ENCODE measurements at regions not wholly inside any gene's neighbourhood (a gene's known extent, or its start where the extent isn't known, plus 50 kb on each side); places are given as distances from the start of the nearest gene placed in this dataset.

DNA sequence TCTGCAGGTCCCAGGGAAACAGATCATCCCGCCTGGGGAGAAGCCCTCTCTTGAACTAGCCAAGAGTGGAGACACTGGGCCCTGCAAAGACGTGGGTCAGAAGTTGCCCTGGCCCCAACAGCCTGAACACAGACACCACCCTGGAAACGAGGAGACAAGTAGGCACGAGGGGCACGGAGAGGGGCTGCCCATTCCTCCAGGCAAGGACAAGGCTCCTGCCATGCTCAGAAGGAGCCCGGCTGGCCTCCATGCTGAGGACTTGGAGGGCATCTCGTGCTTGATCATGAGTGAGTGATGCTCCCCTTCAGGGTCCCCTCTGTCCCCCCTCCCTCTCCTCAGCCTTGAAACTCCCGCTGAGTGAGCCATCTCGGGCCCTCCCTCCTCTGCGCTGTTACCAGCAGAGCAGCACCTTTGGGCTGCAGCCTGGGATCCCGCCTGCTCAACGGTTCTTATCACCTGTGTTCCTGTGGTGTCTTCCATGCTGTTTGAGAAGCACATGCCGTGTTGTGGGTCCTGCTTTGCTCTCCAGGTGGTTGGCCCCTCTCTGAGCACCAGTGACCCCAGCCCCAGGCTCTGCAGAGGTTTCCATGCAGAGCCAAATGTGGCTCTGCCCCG lies 544.3 kb downstream of the TCERG1L start:
- Histone ChIP-seq H3K23me2 (ENCODE audit: insufficient read length, low read depth, low read length, poor library complexity, severe bottlenecking) (no peaks in the 10 kb centered on the region), H3K9ac (ENCODE audit: extremely low read depth, insufficient read length, low read length) (no peak overlapping the region), H2BK5ac (ENCODE audit: insufficient read length, low read length) (no peak overlapping the region), H3K18ac (ENCODE audit: insufficient read length, low read depth, low read length) (no peak overlapping the region), H3K4me1 (ENCODE audit: insufficient read depth, low read length) (no peaks in the 10 kb centered on the region), H2AK5ac (ENCODE audit: insufficient read length, low read length) (no peak overlapping the region), H3K4ac (ENCODE audit: low read depth, low read length) (no peak overlapping the region), H4K5ac (ENCODE audit: insufficient read length, low read depth, low read length) (no peak overlapping the region), H3K79me2 (ENCODE audit: insufficient read depth, low read length) (no peaks in the 10 kb centered on the region), H4K20me1 (ENCODE audit: control insufficient read depth, insufficient read depth, insufficient read length) (no peaks in the 10 kb centered on the region), H3T11ph (ENCODE audit: low read length) (no peak overlapping the region), H2AFZ (ENCODE audit: low read length) (no peak overlapping the region), H3K4me2 (ENCODE audit: insufficient read depth, insufficient read length, low read length) (no peak overlapping the region), H3K27ac (ENCODE audit: insufficient read length, low read depth, low read length) (no peak overlapping the region), H2BK120ac (ENCODE audit: low read depth, low read length, poor library complexity, severe bottlenecking) (no peak overlapping the region), H3K23ac (ENCODE audit: insufficient read length, low read depth, low read length) (no peak overlapping the region), H2BK20ac (ENCODE audit: low read depth, low read length, poor library complexity, severe bottlenecking) (no peak overlapping the region), H3K56ac (ENCODE audit: insufficient read length, low read depth, low read length) (no peak overlapping the region), H2BK15ac (ENCODE audit: low read depth, low read length) (no peak overlapping the region), H3K14ac (ENCODE audit: insufficient read depth, low read length) (no peak overlapping the region; the same call in 1 of the 2 replicates), H3K9me3 (ENCODE audit: control insufficient read depth, low read depth, low read length) (no peaks in the 10 kb centered on the region), H3K79me1 (ENCODE audit: insufficient read depth, low read depth, low read length, poor library complexity, severe bottlenecking) (no peaks in the 10 kb centered on the region), H3K27me3 (ENCODE audit: insufficient read depth, low read length) (no peaks in the 10 kb centered on the region), H2BK12ac (ENCODE audit: insufficient read length, low read depth, low read length) (no peak overlapping the region), H4K8ac (replicated peaks; ENCODE audit: insufficient read length, low read depth, low read length) (no peak overlapping the region), H4K91ac (ENCODE audit: insufficient read length, low read depth, low read length) (no peak overlapping the region)
- TF ChIP-seq CTCF (conservative IDR thresholded peaks at IDR 0.05), result no peak
- H3K4me1 Mint-ChIP-seq, result no peaks in the 10 kb centered on the region
- H3K27me3 Mint-ChIP-seq (ENCODE audit: low read depth), result peaks cover 10% of the 10 kb centered on the region
- H3K4me3 Mint-ChIP-seq, result no peak overlapping the region
- H3K9me3 Mint-ChIP-seq, result peaks cover 42 to 53% of the 10 kb centered on the region in 2 experiments
- DNase-seq, result no peak
- no peak overlapping the region for H3K27ac Mint-ChIP-seq
- H3K36me3 Mint-ChIP-seq (ENCODE audit: insufficient read depth in 1 of 3, low read depth in 3 of 3), result peaks cover 14 to 19% (median 16%) of the 10 kb centered on the region in 3 experiments
- WGBS (ENCODE audit: extremely low coverage, insufficient read length, low lambda C conversion rate), result no CpG with 5 or more reads among the region's 14 CpGs

Measured in H9 (cell line).